Epidermal melanocyte (primary cell): ENCODE measurements at regions not wholly inside any gene's neighbourhood (a gene's known extent, or its start where the extent isn't known, plus 50 kb on each side); places are given as distances from the start of the nearest gene placed in this dataset.
"Not testable (repeated sequence)": the region's sequence is repeated elsewhere in the genome, so short reads cannot be mapped to it uniquely, and the experiment has no call there.

Experiments used
- DNase-seq: peaks from one replicate; pipeline ENCODE4 v3.0.0; 2011; ENCODE audit warnings: low spot score; ENCODE audit not compliant: insufficient read length

DNA sequence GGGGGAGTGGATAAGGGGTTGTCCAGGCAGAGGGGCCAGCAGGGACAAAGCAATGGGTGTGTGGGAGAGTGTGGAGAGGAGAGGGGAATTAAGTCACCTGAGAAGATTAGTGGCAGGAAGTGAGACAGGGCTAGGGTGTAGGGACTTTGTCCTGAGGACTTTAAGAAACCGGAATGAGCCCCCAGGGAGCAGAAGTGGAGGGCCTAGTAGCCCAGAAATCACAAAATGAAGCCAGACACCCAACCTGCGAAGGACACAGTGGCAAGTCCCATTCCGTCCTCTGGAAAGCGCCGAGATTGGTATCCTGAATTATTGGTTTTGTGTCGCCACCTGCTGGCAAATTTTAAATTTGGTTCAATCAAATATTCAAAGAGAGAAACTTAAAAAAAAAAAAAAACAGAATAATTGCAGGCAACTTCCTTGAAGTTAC, 78.0 kb upstream of the SLC25A36 start:
- DNase-seq, result no peak

DNA sequence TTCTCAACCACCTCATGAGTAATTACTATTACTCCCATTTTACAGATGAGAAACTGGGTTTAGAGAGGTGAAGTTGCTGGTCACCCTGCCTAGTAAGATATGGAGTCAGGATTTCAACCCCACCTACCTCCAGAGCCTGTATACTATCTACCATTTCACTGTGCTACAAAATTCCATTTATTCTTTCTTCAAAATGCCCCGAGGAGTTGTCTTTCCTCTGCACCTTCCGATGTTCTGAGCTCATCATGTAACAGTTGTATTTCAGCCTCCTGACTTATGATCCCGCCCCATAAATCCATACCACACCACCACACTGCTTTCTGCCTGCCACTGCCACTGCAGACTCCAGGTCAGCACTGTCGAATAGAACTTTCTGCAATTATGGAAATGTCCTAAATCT, 71.3 kb upstream of the SLC25A36 start:
- DNase-seq, result no peak

DNA sequence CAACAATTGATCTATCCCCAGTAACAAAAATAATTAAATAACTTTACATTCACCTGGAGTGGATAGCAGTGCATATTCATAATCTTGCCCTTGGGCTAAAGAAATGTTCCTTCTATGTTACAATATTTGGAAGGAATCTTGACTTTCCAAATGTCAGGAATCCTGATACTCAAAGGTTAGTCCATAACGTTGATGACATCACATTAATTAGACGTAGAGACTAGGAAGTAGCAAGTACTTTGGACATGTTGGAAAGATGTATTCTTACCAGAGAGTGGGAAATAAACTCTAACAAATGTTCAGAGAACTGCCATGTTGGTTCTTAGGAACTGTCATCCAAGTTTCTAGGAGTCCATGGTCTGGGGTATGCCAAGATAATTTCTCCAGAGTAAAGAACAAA, 70.6 kb upstream of the SLC25A36 start:
- DNase-seq, result no peak

DNA sequence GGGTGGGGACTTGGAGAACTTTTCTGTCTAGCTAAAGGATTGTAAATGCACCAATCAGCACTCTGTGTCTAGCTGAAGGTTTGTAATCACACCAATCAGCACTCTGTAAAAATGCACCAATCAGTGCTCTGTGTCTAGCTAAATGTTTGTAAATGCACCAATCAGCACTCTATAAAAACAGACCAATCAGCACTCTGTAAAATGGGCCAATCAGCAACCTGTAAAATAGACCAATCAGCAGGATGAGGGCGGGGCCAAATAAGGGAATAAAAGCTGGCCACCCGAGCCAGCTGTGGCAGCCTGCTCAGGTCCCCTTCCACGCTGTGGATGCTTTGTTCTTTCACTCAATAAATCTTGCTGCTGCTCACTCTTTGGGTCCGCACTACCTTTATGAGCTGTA, 69.5 kb upstream of the SLC25A36 start:
- DNase-seq, result not testable (repeated sequence)

DNA sequence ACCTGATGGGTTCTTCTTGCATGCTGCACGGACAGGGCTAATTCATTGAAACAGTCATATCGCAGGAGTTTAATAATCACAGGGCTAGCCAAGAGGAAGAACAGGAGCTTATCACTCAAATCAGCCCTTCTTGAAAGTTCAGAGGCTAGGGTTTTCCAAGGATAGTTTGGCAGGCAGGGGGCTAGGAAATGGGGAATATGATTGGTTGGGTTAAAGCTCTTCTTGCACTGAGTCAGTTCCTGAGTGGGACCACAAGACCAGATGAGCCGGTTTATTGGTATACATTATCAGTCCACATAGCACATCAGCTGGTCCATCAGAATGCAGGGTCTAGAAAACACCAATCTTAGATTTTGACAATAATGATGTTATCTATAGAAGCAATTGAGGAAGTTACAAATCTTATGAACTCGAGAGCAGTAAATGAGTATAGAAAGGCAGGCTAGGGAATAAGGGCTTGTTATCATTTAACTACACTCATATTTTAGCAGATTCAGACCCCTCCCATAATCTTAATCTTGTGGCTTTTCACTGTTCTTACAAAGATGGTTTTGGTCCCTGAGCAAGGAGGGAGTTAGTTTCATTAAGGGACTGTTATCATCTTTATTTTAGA, 58.1 kb upstream of the SLC25A36 start:
- no peak for DNase-seq

DNA sequence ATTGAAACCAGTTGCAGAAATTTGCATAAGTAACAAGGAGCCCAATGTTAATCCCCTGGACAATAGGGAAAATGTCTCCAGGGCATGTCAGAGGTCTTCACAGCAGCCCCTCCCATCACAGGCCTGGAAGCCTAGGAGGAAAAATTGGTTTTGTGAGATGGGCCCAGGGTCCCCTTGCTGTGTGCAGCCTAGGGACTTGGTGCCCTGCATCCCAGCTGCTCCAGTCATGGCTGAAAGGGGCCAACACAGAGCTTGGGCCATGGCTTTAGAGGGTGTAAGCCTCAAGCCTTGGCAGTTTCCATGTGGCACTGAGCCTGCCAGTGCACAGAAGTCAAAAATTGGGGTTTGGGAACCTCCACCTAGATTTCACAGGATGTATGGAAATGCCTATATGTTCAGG, 55.9 kb upstream of the SLC25A36 start:
- not testable (repeated sequence) for DNase-seq
